Thoracic aorta (tissue), 2 donors: ENCODE measurements at regions not wholly inside any gene's neighbourhood (a gene's known extent, or its start where the extent isn't known, plus 50 kb on each side); places are given as distances from the start of the nearest gene placed in this dataset.

Experiments used
- ATAC-seq: fragments of 150-250 bp; one replicate; pipeline ENCODE4 v1.8.0; 2017; ENCODE audit warnings: low read depth; ENCODE audit not compliant: insufficient number of reproducible peaks, low FRiP score
- DNase-seq: peaks from one replicate; pipeline ENCODE4 v3.0.0-alpha.2; 2020; ENCODE audit warnings: low spot score
- H3K27ac ChIP-seq, 2 donors: fragments of 200-600 bp; sonication (generic); 1 replicate in 1 of 2; 2 replicates in 1 of 2; pipeline ENCODE4 v1.5.1; 2016; ENCODE audit warnings: mild to moderate bottlenecking in 2 of 2, moderate library complexity in 2 of 2
- H3K27me3 ChIP-seq: fragments of 200-600 bp; sonication (generic); replicated peaks from 2 replicates; pipeline ENCODE4 v1.6.0; 2016; ENCODE audit warnings: mild to moderate bottlenecking; ENCODE audit not compliant: insufficient read depth
- H3K36me3 ChIP-seq: fragments of 200-600 bp; sonication (generic); one replicate; pipeline ENCODE4 v1.5.1; 2016
- H3K4me1 ChIP-seq, 2 donors: fragments of 200-600 bp; sonication (generic); 1 replicate in 1 of 2; 2 replicates in 1 of 2; pipeline versions ENCODE4 v1.5.1 to v1.6.0; 2016; ENCODE audit warnings: low read depth in 2 of 2, mild to moderate bottlenecking in 1 of 2; ENCODE audit not compliant: control insufficient read depth in 1 of 2
- H3K4me3 ChIP-seq: fragments of 200-600 bp; sonication (generic); 2 replicates; pipeline ENCODE4 v1.5.1; 2016; ENCODE audit warnings: mild to moderate bottlenecking
- H3K9me3 ChIP-seq: fragments of 200-600 bp; sonication (generic); 2 replicates; pipeline ENCODE4 v1.5.1; 2016
- CTCF ChIP-seq: fragments of 200-600 bp; sonication (generic); IDR thresholded peaks from one replicate; pipeline ENCODE4 v1.5.1; 2019; ENCODE audit warnings: antibody characterized with exemption

GRCh38 chr3:147812186-147812911, 403.2 kb downstream of the ZIC1 start:
- DNase-seq (no peak), ATAC-seq (no peak)
- H3K27me3 ChIP-seq, result no peaks in the 10 kb centered on the region
- no peaks in the 10 kb centered on the region for H3K9me3 ChIP-seq
- no peak for TF ChIP-seq CTCF
- no peaks in the 10 kb centered on the region for H3K4me1 ChIP-seq
- no peak overlapping the region for H3K4me3 ChIP-seq
- no peak overlapping the region for H3K27ac ChIP-seq
- H3K36me3 ChIP-seq, result no peaks in the 10 kb centered on the region

GRCh38 chr3:147813256-147813655, 404.1 kb downstream of the ZIC1 start:
- Histone ChIP-seq H3K27ac (no peak overlapping the region), H3K4me1 (no peaks in the 10 kb centered on the region), H3K27me3 (no peaks in the 10 kb centered on the region), H3K9me3 (no peaks in the 10 kb centered on the region), H3K36me3 (no peaks in the 10 kb centered on the region), H3K4me3 (no peak overlapping the region)
- no peak for TF ChIP-seq CTCF
- no peak for ATAC-seq
- no peak for DNase-seq

- DNase-seq (no peak), ATAC-seq (no peak)
- Histone ChIP-seq H3K4me1 (no peaks in the 10 kb centered on the region), H3K27me3 (no peaks in the 10 kb centered on the region), H3K27ac (no peak overlapping the region), H3K9me3 (no peaks in the 10 kb centered on the region), H3K36me3 (no peaks in the 10 kb centered on the region), H3K4me3 (no peak overlapping the region)
- TF ChIP-seq CTCF, result no peak
These were observed 407.6 kb downstream of the ZIC1 start for GRCh38 chr3:147816752-147817151.

GRCh38 chr3:147832611-147833010, 423.4 kb downstream of the ZIC1 start:
- ATAC-seq (no peak), DNase-seq (no peak)
- Histone ChIP-seq H3K27me3 (no peaks in the 10 kb centered on the region), H3K27ac (no peak overlapping the region), H3K36me3 (no peaks in the 10 kb centered on the region), H3K9me3 (no peaks in the 10 kb centered on the region), H3K4me3 (no peak overlapping the region), H3K4me1 (no peaks in the 10 kb centered on the region)
- TF ChIP-seq CTCF, result no peak

- H3K27me3 ChIP-seq, result no peaks in the 10 kb centered on the region
- ATAC-seq (no peak), DNase-seq (no peak)
- no peaks in the 10 kb centered on the region for H3K9me3 ChIP-seq
- no peak for TF ChIP-seq CTCF
- no peak overlapping the region for H3K27ac ChIP-seq
- no peaks in the 10 kb centered on the region for H3K4me1 ChIP-seq
- H3K4me3 ChIP-seq, result no peak overlapping the region
- H3K36me3 ChIP-seq, result no peaks in the 10 kb centered on the region
These were observed 427.2 kb downstream of the ZIC1 start for GRCh38 chr3:147836330-147836729.
